ENCODE measurements at regions not wholly inside any gene's neighbourhood (a gene's known extent, or its start where the extent isn't known, plus 50 kb on each side); places are given as distances from the start of the nearest gene placed in this dataset.

DNA sequence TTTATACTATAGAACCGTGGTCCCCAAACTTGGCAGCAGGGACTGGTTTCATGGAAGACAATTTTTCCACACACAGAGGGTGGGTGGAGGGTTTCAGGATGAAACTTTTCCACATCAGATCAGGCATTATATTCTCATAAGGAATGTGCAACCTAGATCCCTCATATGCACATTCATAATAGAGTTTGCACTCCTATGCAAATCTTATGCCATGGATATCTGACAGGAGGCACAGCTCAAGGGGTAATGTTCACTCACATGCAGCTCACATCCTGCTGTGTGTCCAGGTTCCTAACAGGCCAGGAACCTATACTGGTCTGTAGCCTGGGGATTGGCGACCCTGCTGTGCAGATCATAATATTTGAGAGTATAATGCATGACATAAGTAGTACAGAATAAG is 1802.2 kb upstream of the ACO1 start:
- Histone ChIP-seq H2AFZ (ENCODE audit: low read length) (no peak overlapping the region), H3K4me1 (ENCODE audit: low read length) (no peaks in the 10 kb centered on the region), H3K36me3 (replicated peaks; ENCODE audit: insufficient read depth, low read length) (no peaks in the 10 kb centered on the region), H3F3A (ENCODE audit: insufficient read depth, low read length) (no peaks in the 10 kb centered on the region), H3K9ac (ENCODE audit: low read length) (no peak overlapping the region), H3K9me2 (replicated peaks; ENCODE audit: insufficient read depth, low read length) (no peaks in the 10 kb centered on the region), H3K4me3 (ENCODE audit: low read length) (no peak overlapping the region), H3K4me2 (ENCODE audit: low read depth, low read length) (no peak overlapping the region), H3K27ac (ENCODE audit: low read length) (no peak overlapping the region), H4K20me1 (ENCODE audit: insufficient read depth, low read length) (no peaks in the 10 kb centered on the region), H3K79me2 (ENCODE audit: low read length) (no peaks in the 10 kb centered on the region), H3K9me3 (replicated peaks; ENCODE audit: insufficient read depth, low read length) (no peaks in the 10 kb centered on the region), H3K27me3 (replicated peaks; ENCODE audit: insufficient read depth, low read length) (no peaks in the 10 kb centered on the region)
- TF ChIP-seq EZH2 (optimal IDR thresholded peaks at IDR 0.05; ENCODE audit: low read depth, low read length) (no peak), EZH2phosphoT487 (IDR thresholded peaks at IDR 0.05; ENCODE audit: low read length) (no peak)
- TF ChIP-seq, protein P1, sequence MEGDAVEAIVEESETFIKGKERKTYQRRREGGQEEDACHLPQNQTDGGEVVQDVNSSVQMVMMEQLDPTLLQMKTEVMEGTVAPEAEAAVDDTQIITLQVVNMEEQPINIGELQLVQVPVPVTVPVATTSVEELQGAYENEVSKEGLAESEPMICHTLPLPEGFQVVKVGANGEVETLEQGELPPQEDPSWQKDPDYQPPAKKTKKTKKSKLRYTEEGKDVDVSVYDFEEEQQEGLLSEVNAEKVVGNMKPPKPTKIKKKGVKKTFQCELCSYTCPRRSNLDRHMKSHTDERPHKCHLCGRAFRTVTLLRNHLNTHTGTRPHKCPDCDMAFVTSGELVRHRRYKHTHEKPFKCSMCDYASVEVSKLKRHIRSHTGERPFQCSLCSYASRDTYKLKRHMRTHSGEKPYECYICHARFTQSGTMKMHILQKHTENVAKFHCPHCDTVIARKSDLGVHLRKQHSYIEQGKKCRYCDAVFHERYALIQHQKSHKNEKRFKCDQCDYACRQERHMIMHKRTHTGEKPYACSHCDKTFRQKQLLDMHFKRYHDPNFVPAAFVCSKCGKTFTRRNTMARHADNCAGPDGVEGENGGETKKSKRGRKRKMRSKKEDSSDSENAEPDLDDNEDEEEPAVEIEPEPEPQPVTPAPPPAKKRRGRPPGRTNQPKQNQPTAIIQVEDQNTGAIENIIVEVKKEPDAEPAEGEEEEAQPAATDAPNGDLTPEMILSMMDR (IDR thresholded peaks at IDR 0.05; ENCODE audit: low read length) = no peak
- DNase-seq = no peak

DNA sequence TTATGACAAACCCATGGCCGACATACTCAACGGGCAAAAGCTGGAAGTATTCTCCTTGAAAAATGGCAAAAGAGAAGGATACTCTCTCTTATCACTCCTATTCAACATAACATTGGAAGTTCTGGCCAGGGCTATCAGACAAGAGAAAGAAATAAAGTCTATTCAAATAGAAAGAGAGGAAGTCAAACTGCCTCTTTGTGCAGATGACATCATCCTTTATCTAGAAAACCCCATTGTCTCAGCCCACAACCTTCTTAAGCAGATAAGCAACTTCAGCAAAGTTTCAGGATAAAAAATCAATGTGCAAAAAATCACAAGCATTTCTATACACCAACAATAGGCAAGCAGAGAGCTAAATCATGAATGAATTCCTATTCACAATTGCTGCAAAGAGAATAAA is 1799.9 kb upstream of the ACO1 start:
- H3K36me3 ChIP-seq (replicated peaks; ENCODE audit: insufficient read depth, low read length) = no peaks in the 10 kb centered on the region
- H3K4me3 ChIP-seq (ENCODE audit: low read length) = no peak overlapping the region
- H3K27me3 ChIP-seq (replicated peaks; ENCODE audit: insufficient read depth, low read length) = no peaks in the 10 kb centered on the region
- no peaks in the 10 kb centered on the region for H3K9me3 ChIP-seq (replicated peaks; ENCODE audit: insufficient read depth, low read length)
- no peaks in the 10 kb centered on the region for H3F3A ChIP-seq (ENCODE audit: insufficient read depth, low read length)
- no peak overlapping the region for H3K27ac ChIP-seq (ENCODE audit: low read length)
- H3K79me2 ChIP-seq (ENCODE audit: low read length) = no peaks in the 10 kb centered on the region
- H2AFZ ChIP-seq (ENCODE audit: low read length) = no peak overlapping the region
- TF ChIP-seq EZH2 (optimal IDR thresholded peaks at IDR 0.05; ENCODE audit: low read depth, low read length) (no peak), EZH2phosphoT487 (IDR thresholded peaks at IDR 0.05; ENCODE audit: low read length) (no peak)
- TF ChIP-seq, protein P1 (IDR thresholded peaks at IDR 0.05; ENCODE audit: low read length) = no peak
- H3K4me2 ChIP-seq (ENCODE audit: low read depth, low read length) = no peak overlapping the region
- no peaks in the 10 kb centered on the region for H4K20me1 ChIP-seq (ENCODE audit: insufficient read depth, low read length)
- no peak overlapping the region for H3K9ac ChIP-seq (ENCODE audit: low read length)
- H3K4me1 ChIP-seq (ENCODE audit: low read length) = no peaks in the 10 kb centered on the region
- no peak for DNase-seq
- no peaks in the 10 kb centered on the region for H3K9me2 ChIP-seq (replicated peaks; ENCODE audit: insufficient read depth, low read length)

DNA sequence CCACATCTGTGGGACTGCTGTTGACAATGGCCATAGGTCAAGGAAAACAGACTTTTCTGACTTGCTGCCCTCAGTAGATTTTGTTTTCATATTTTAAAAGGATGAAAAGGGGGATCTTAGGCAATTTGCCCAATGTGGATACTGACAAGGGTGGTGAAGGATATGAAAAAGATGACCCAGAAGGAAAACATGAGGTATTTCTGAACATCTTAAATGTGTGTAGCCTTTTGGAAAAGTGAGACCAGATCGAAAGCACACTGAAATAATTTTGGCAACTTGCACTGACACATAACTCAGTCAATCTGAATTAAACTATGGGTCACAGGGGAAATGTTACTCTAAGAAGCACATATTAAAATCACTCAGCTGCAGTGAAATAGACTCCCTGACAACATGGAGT is 1793.0 kb upstream of the ACO1 start:
- no peaks in the 10 kb centered on the region for H3K4me1 ChIP-seq (ENCODE audit: low read length)
- no peak for TF ChIP-seq EZH2phosphoT487 (IDR thresholded peaks at IDR 0.05; ENCODE audit: low read length)
- TF ChIP-seq, protein P1 (IDR thresholded peaks at IDR 0.05; ENCODE audit: low read length) = no peak
- no peak for TF ChIP-seq EZH2 (optimal IDR thresholded peaks at IDR 0.05; ENCODE audit: low read depth, low read length)
- H3K27ac ChIP-seq (ENCODE audit: low read length) = no peak overlapping the region
- no peak overlapping the region for H3K4me3 ChIP-seq (ENCODE audit: low read length)
- H3K4me2 ChIP-seq (ENCODE audit: low read depth, low read length) = no peak overlapping the region
- no peaks in the 10 kb centered on the region for H3K9me2 ChIP-seq (replicated peaks; ENCODE audit: insufficient read depth, low read length)
- H3K9ac ChIP-seq (ENCODE audit: low read length) = no peak overlapping the region
- DNase-seq = no peak
- H2AFZ ChIP-seq (ENCODE audit: low read length) = no peak overlapping the region
- H3K9me3 ChIP-seq (replicated peaks; ENCODE audit: insufficient read depth, low read length) = no peaks in the 10 kb centered on the region
- H4K20me1 ChIP-seq (ENCODE audit: insufficient read depth, low read length) = no peaks in the 10 kb centered on the region
- H3K27me3 ChIP-seq (replicated peaks; ENCODE audit: insufficient read depth, low read length) = no peaks in the 10 kb centered on the region
- H3K79me2 ChIP-seq (ENCODE audit: low read length) = no peaks in the 10 kb centered on the region
- H3F3A ChIP-seq (ENCODE audit: insufficient read depth, low read length) = no peaks in the 10 kb centered on the region
- no peaks in the 10 kb centered on the region for H3K36me3 ChIP-seq (replicated peaks; ENCODE audit: insufficient read depth, low read length)
